ENCODE measurements at regions not wholly inside any gene's neighbourhood (a gene's known extent, or its start where the extent isn't known, plus 50 kb on each side); places are given as distances from the start of the nearest gene placed in this dataset.

DNA sequence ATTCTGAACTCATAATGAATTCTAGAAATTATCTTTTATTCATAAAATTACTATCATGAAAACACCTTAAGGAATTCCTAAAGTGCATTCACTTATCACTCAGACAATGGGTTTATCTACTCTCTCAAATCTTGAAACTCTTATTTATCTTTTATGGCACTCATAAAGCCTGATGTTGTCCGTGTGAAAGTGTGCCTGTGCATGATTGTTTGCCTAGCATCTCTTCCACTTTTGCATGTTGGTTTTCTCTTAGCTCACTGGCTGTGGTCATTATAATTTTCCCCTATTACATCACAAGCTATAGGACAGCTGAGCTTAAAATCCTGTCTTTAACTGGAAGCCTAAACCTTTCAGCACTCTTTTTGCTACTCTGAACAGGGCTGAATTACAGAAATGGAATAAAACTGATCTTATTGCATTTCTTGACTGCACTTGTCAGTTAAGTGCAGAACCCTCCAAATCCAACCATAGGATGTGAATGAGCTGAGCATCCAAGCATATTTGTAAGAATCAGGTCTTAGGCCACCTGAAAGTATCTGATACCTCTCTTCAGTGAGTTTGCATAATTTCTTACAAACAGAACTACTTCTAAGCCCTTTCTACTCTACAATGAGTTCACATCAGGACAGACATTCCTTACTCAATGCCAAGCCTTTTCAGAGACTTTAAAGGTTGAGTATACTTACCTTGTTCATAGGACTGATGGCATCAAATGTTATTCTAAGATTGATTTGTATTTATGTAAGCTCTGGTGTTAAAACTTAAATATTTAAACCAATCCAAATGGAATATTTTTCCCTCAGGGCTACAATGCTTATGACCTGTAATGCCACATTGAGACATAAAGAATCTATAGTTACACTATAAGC is 221.2 kb upstream of the KITLG start:
- H3K9me3 ChIP-seq (ENCODE audit: low read length), result no peaks in the 10 kb centered on the region
- no peaks in the 10 kb centered on the region for H3K27me3 ChIP-seq (ENCODE audit: insufficient read depth, low read depth, low read length)
- H3K4me3 ChIP-seq (ENCODE audit: low read length), result no peak overlapping the region
- H3K36me3 ChIP-seq (ENCODE audit: insufficient read depth, low read length), result no peaks in the 10 kb centered on the region
- no peak overlapping the region for H3K4me2 ChIP-seq (ENCODE audit: low read length)
- no peaks in the 10 kb centered on the region for H4K20me1 ChIP-seq (ENCODE audit: insufficient read depth)
- no peak overlapping the region for H3K9ac ChIP-seq (ENCODE audit: low read length)
- H3K27ac ChIP-seq (ENCODE audit: low read length), result no peak overlapping the region
- H3F3A ChIP-seq (ENCODE audit: insufficient read depth, low read length, poor library complexity, severe bottlenecking), result no peaks in the 10 kb centered on the region
- H3K79me2 ChIP-seq (replicated peaks; ENCODE audit: insufficient read depth, low read length), result no peaks in the 10 kb centered on the region
- H3K9me2 ChIP-seq (ENCODE audit: insufficient read depth, low read length), result no peaks in the 10 kb centered on the region
- no peak overlapping the region for H2AFZ ChIP-seq (ENCODE audit: low read depth, low read length)
- TF ChIP-seq MXI1 (conservative IDR thresholded peaks at IDR 0.05; ENCODE audit: poor library complexity, severe bottlenecking), result no peak
- TF ChIP-seq REST (IDR thresholded peaks at IDR 0.05; ENCODE audit: borderline replicate concordance), result no peak
- no peak for TF ChIP-seq RAD21 (conservative IDR thresholded peaks at IDR 0.05)

DNA sequence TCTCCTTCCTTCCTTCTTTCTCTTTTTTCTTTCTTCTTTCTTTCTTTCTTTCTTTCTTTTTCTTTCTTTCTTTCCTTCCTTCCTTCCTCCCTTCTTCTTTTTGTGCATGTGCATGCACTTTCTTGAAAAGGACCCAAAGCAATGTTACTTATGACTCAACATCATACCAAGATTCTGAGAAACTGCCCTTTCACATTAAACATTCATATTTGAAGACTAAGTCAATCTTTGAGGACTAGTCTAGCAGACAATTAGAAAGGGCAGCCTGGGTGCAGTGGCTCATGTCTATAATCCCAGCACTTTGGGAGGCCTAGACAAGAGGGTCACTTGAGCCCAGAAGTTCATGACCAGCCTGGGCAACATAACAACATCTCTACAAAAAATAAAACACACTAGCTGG is 212.8 kb upstream of the KITLG start:
- no peak for TF ChIP-seq RAD21 (conservative IDR thresholded peaks at IDR 0.05)
- TF ChIP-seq TAF1 (IDR thresholded peaks at IDR 0.05; ENCODE audit: low read depth), result no peak
- no peak for TF ChIP-seq EZH2 (IDR thresholded peaks at IDR 0.05; ENCODE audit: borderline replicate concordance, insufficient read depth, low read length, poor library complexity, severe bottlenecking)
- TF ChIP-seq, protein P1, sequence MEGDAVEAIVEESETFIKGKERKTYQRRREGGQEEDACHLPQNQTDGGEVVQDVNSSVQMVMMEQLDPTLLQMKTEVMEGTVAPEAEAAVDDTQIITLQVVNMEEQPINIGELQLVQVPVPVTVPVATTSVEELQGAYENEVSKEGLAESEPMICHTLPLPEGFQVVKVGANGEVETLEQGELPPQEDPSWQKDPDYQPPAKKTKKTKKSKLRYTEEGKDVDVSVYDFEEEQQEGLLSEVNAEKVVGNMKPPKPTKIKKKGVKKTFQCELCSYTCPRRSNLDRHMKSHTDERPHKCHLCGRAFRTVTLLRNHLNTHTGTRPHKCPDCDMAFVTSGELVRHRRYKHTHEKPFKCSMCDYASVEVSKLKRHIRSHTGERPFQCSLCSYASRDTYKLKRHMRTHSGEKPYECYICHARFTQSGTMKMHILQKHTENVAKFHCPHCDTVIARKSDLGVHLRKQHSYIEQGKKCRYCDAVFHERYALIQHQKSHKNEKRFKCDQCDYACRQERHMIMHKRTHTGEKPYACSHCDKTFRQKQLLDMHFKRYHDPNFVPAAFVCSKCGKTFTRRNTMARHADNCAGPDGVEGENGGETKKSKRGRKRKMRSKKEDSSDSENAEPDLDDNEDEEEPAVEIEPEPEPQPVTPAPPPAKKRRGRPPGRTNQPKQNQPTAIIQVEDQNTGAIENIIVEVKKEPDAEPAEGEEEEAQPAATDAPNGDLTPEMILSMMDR (IDR thresholded peaks at IDR 0.05; ENCODE audit: poor library complexity, severe bottlenecking), result no peak
- TF ChIP-seq MXI1 (conservative IDR thresholded peaks at IDR 0.05; ENCODE audit: poor library complexity, severe bottlenecking), result no peak
- TF ChIP-seq SMC3 (conservative IDR thresholded peaks at IDR 0.05; ENCODE audit: poor library complexity), result no peak
- no peak for TF ChIP-seq EP300 (conservative IDR thresholded peaks at IDR 0.05; ENCODE audit: poor library complexity, severe bottlenecking)
- H3K4me3 ChIP-seq (ENCODE audit: low read length), result no peak overlapping the region
- H4K20me1 ChIP-seq (ENCODE audit: insufficient read depth), result no peaks in the 10 kb centered on the region
- no peaks in the 10 kb centered on the region for H3F3A ChIP-seq (ENCODE audit: insufficient read depth, low read length, poor library complexity, severe bottlenecking)
- H3K36me3 ChIP-seq (ENCODE audit: insufficient read depth, low read length), result no peaks in the 10 kb centered on the region
- H3K79me2 ChIP-seq (replicated peaks; ENCODE audit: insufficient read depth, low read length), result no peaks in the 10 kb centered on the region
- no peaks in the 10 kb centered on the region for H3K27me3 ChIP-seq (ENCODE audit: insufficient read depth, low read depth, low read length)
- no peak overlapping the region for H3K9ac ChIP-seq (ENCODE audit: low read length)
- H3K9me2 ChIP-seq (ENCODE audit: insufficient read depth, low read length), result no peaks in the 10 kb centered on the region
- H3K9me3 ChIP-seq (ENCODE audit: low read length), result no peaks in the 10 kb centered on the region
- H3K27ac ChIP-seq (ENCODE audit: low read length), result no peak overlapping the region
- no peak overlapping the region for H2AFZ ChIP-seq (ENCODE audit: low read depth, low read length)
- no peak overlapping the region for H3K4me2 ChIP-seq (ENCODE audit: low read length)
